ENCODE measurements at regions not wholly inside any gene's neighbourhood (a gene's known extent, or its start where the extent isn't known, plus 50 kb on each side); places are given as distances from the start of the nearest gene placed in this dataset.
"Not testable (repeated sequence)": the region's sequence is repeated elsewhere in the genome, so short reads cannot be mapped to it uniquely, and the experiment has no call there.

GRCh38 chr17:31604936-31605335 is 213.5 kb downstream of the RAB11FIP4 start:
- 84% methylated on average over 5 of the region's 5 CpGs for WGBS (ENCODE audit: low lambda C conversion rate, missing lambda C conversion rate)
- TF ChIP-seq EZH2phosphoT487 (IDR thresholded peaks at IDR 0.05; ENCODE audit: low read depth, severe bottlenecking, unreplicated experiment) (no peak), CTCF (IDR thresholded peaks at IDR 0.05; ENCODE audit: poor library complexity) (no peak), EZH2 (IDR thresholded peaks at IDR 0.05; ENCODE audit: borderline replicate concordance) (no peak)
- H3K9me3 ChIP-seq (ENCODE audit: low read depth): no peaks in the 10 kb centered on the region
- H3K27ac ChIP-seq: no peak overlapping the region
- no peaks in the 10 kb centered on the region for H4K20me1 ChIP-seq (ENCODE audit: insufficient read depth, poor library complexity, severe bottlenecking)
- H2AFZ ChIP-seq: no peak overlapping the region
- H3K4me3 ChIP-seq: no peak overlapping the region
- no peaks in the 10 kb centered on the region for H3K4me1 ChIP-seq (ENCODE audit: insufficient read depth)
- no peaks in the 10 kb centered on the region for H3K36me3 ChIP-seq (replicated peaks; ENCODE audit: insufficient read depth, low read depth)
- H3K9me2 ChIP-seq (replicated peaks; ENCODE audit: insufficient read depth): no peaks in the 10 kb centered on the region
- no peaks in the 10 kb centered on the region for H3K79me2 ChIP-seq
- no peak overlapping the region for H3K4me2 ChIP-seq
- no peak for DNase-seq (ENCODE audit: low spot score)
- no peaks in the 10 kb centered on the region for H3K27me3 ChIP-seq

- H3K27ac ChIP-seq: peak overlapping the region; percentile 95
- not testable (repeated sequence) for H3K9me3 ChIP-seq (ENCODE audit: low read depth); H2AFZ ChIP-seq; H3K79me2 ChIP-seq; H3K9me2 ChIP-seq (replicated peaks; ENCODE audit: insufficient read depth); H4K20me1 ChIP-seq (ENCODE audit: insufficient read depth, poor library complexity, severe bottlenecking); H3K36me3 ChIP-seq (replicated peaks; ENCODE audit: insufficient read depth, low read depth); H3K4me3 ChIP-seq; H3K27me3 ChIP-seq; H3K4me2 ChIP-seq; DNase-seq (ENCODE audit: low spot score)
- 92% methylated on average over 9 of the region's 9 CpGs for WGBS (ENCODE audit: low lambda C conversion rate, missing lambda C conversion rate)
- H3K4me1 ChIP-seq (ENCODE audit: insufficient read depth): peaks cover 12% of the 10 kb centered on the region
These were observed 208.7 kb downstream of the RAB11FIP4 start for GRCh38 chr17:31600144-31600543.

- Histone ChIP-seq H3K27ac (peak overlapping the region; percentile 95), H3K79me2 (no peaks in the 10 kb centered on the region), H3K36me3 (replicated peaks; ENCODE audit: insufficient read depth, low read depth) (no peaks in the 10 kb centered on the region), H4K20me1 (ENCODE audit: insufficient read depth, poor library complexity, severe bottlenecking) (no peaks in the 10 kb centered on the region), H3K9me3 (ENCODE audit: low read depth) (no peaks in the 10 kb centered on the region), H3K9me2 (replicated peaks; ENCODE audit: insufficient read depth) (no peaks in the 10 kb centered on the region), H3K27me3 (no peaks in the 10 kb centered on the region), H3K4me2 (peak overlapping the region; percentile 71), H2AFZ (no peak overlapping the region), H3K4me1 (ENCODE audit: insufficient read depth) (peaks cover 12% of the 10 kb centered on the region), H3K4me3 (no peak overlapping the region)
- TF ChIP-seq EZH2 (IDR thresholded peaks at IDR 0.05; ENCODE audit: borderline replicate concordance) (no peak), CTCF (IDR thresholded peaks at IDR 0.05; ENCODE audit: poor library complexity) (no peak), EZH2phosphoT487 (IDR thresholded peaks at IDR 0.05; ENCODE audit: low read depth, severe bottlenecking, unreplicated experiment) (no peak)
- peak; percentile 64 for DNase-seq (ENCODE audit: low spot score)
- WGBS (ENCODE audit: low lambda C conversion rate, missing lambda C conversion rate): 52% methylated on average over 11 of the region's 11 CpGs
These were observed 207.6 kb downstream of the RAB11FIP4 start for GRCh38 chr17:31598921-31599571.

- H3K9me3 ChIP-seq (ENCODE audit: low read depth): no peaks in the 10 kb centered on the region
These were observed 206.9 kb downstream of the RAB11FIP4 start for GRCh38 chr17:31598399-31598782.

More at GRCh38 chr17:31598399-31598782, 206.9 kb downstream of the RAB11FIP4 start:
- TF ChIP-seq EZH2 (IDR thresholded peaks at IDR 0.05; ENCODE audit: borderline replicate concordance) (no peak), EZH2phosphoT487 (IDR thresholded peaks at IDR 0.05; ENCODE audit: low read depth, severe bottlenecking, unreplicated experiment) (no peak), CTCF (IDR thresholded peaks at IDR 0.05; ENCODE audit: poor library complexity) (no peak)
- no peaks in the 10 kb centered on the region for H4K20me1 ChIP-seq (ENCODE audit: insufficient read depth, poor library complexity, severe bottlenecking)
- H3K4me1 ChIP-seq (ENCODE audit: insufficient read depth): peaks cover 12% of the 10 kb centered on the region
- no peak overlapping the region for H2AFZ ChIP-seq
- DNase-seq (ENCODE audit: low spot score): no peak
- H3K4me2 ChIP-seq: no peak overlapping the region
- H3K27me3 ChIP-seq: no peaks in the 10 kb centered on the region
- H3K79me2 ChIP-seq: no peaks in the 10 kb centered on the region
- 65% methylated on average over 4 of the region's 4 CpGs for WGBS (ENCODE audit: low lambda C conversion rate, missing lambda C conversion rate)
- H3K9me2 ChIP-seq (replicated peaks; ENCODE audit: insufficient read depth): no peaks in the 10 kb centered on the region
- no peaks in the 10 kb centered on the region for H3K36me3 ChIP-seq (replicated peaks; ENCODE audit: insufficient read depth, low read depth)
- H3K27ac ChIP-seq: peak overlapping the region; percentile 95
- H3K4me3 ChIP-seq: no peak overlapping the region

All from hepatocyte (in vitro differentiated cells).